Stimulated activated CD8-positive, alpha-beta memory T cell treated with anti-CD3 and anti-CD28 coated beads, Interleukin-7, amount 100 ng/mL, for 4 hours (primary cell): ENCODE measurements at regions not wholly inside any gene's neighbourhood (a gene's known extent, or its start where the extent isn't known, plus 50 kb on each side); places are given as distances from the start of the nearest gene placed in this dataset.

Source experiments
- DNase-seq, 2 donors: peaks; one replicate each; pipeline ENCODE4 v3.0.0-alpha.2; 2020; ENCODE audit warnings: low read depth in 2 of 2

GRCh38 chr3:103342205-103342731 lies 907.5 kb downstream of the ZPLD1 start:
- no peak for DNase-seq

- no peak for DNase-seq
Observed at GRCh38 chr3:103349760-103350159, 914.9 kb downstream of the ZPLD1 start.

- DNase-seq, result no peak
Observed at GRCh38 chr3:103365467-103365866, 930.7 kb downstream of the ZPLD1 start.

- no peak for DNase-seq
Observed at GRCh38 chr3:103367481-103367880, 932.7 kb downstream of the ZPLD1 start.

GRCh38 chr3:103371411-103371810 lies 936.6 kb downstream of the ZPLD1 start:
- no peak for DNase-seq

GRCh38 chr3:103372031-103372430 lies 937.2 kb downstream of the ZPLD1 start:
- DNase-seq, result no peak

GRCh38 chr3:103380391-103380790 lies 945.6 kb downstream of the ZPLD1 start:
- DNase-seq, result no peak

- no peak for DNase-seq
Observed at GRCh38 chr3:103381296-103382079, 946.7 kb downstream of the ZPLD1 start.

- no peak for DNase-seq
Observed at GRCh38 chr3:103385961-103386656, 951.3 kb downstream of the ZPLD1 start.

GRCh38 chr3:103388214-103388613 lies 953.4 kb downstream of the ZPLD1 start:
- no peak for DNase-seq

GRCh38 chr3:103389356-103389755 lies 954.5 kb downstream of the ZPLD1 start:
- DNase-seq, result no peak

- no peak for DNase-seq
Observed at GRCh38 chr3:103393395-103394186, 958.8 kb downstream of the ZPLD1 start.

GRCh38 chr3:103403191-103403590 lies 968.4 kb downstream of the ZPLD1 start:
- DNase-seq, result no peak

GRCh38 chr3:103406320-103406850 lies 971.6 kb downstream of the ZPLD1 start:
- DNase-seq, result no peak

- no peak for DNase-seq
Observed at GRCh38 chr3:103410231-103410630, 975.4 kb downstream of the ZPLD1 start.

GRCh38 chr3:103421460-103421859 lies 986.6 kb downstream of the ZPLD1 start:
- no peak for DNase-seq

- no peak for DNase-seq
Observed at GRCh38 chr3:103437883-103438282, 1003.1 kb downstream of the ZPLD1 start.

GRCh38 chr3:103440539-103441203 lies 1005.9 kb downstream of the ZPLD1 start:
- no peak for DNase-seq

- DNase-seq, result no peak
Observed at GRCh38 chr3:103446953-103447629, 1012.3 kb downstream of the ZPLD1 start.

GRCh38 chr3:103453152-103453551 lies 1018.3 kb downstream of the ZPLD1 start:
- no peak for DNase-seq

GRCh38 chr3:103459815-103460214 lies 1025.0 kb downstream of the ZPLD1 start:
- DNase-seq, result no peak
